ENCODE measurements at regions not wholly inside any gene's neighbourhood (a gene's known extent, or its start where the extent isn't known, plus 50 kb on each side); places are given as distances from the start of the nearest gene placed in this dataset.
"Not testable (repeated sequence)": the region's sequence is repeated elsewhere in the genome, so short reads cannot be mapped to it uniquely, and the experiment has no call there.

- Histone ChIP-seq H3K27ac (no peak overlapping the region), H3K4me1 (no peaks in the 10 kb centered on the region), H3K9me3 (no peaks in the 10 kb centered on the region), H3K27me3 (no peaks in the 10 kb centered on the region), H3K4me3 (no peak overlapping the region), H3K36me3 (no peaks in the 10 kb centered on the region)
- no peak for DNase-seq
- intact Hi-C loops (cut with DNase I), result no loop called here
- no peak for TF ChIP-seq EP300 (IDR thresholded peaks at IDR 0.05)
- no peak for TF ChIP-seq CTCF (IDR thresholded peaks at IDR 0.05)
- no peak for TF ChIP-seq POLR2AphosphoS5 (IDR thresholded peaks at IDR 0.05)
- no peak for TF ChIP-seq POLR2A (IDR thresholded peaks at IDR 0.05)
- 48 to 70% methylated on average over 6 of the region's 6 CpGs for whole genome bisulfite sequencing, 2 donors
These were observed 91.9 kb upstream of the VGLL4 start for GRCh38 chr3:11735638-11736037.

- DNase-seq; H3K4me1 ChIP-seq; intact Hi-C loops (cut with DNase I); H3K36me3 ChIP-seq; H3K27ac ChIP-seq; H3K9me3 ChIP-seq; H3K27me3 ChIP-seq; H3K4me3 ChIP-seq: not testable (repeated sequence)
- 97 to 99% methylated on average over 4 of the region's 4 CpGs for WGBS, 2 donors
These were observed 91.4 kb upstream of the VGLL4 start for GRCh38 chr3:11735111-11735510.

- TF ChIP-seq CTCF (IDR thresholded peaks at IDR 0.05) (no peak), EP300 (IDR thresholded peaks at IDR 0.05) (no peak), POLR2AphosphoS5 (IDR thresholded peaks at IDR 0.05) (no peak), POLR2A (IDR thresholded peaks at IDR 0.05) (no peak)
- WGBS, 2 donors, result 91 to 94% methylated on average over 7 of the region's 7 CpGs
- intact Hi-C loops (cut with DNase I), result no loop called here
- Histone ChIP-seq H3K4me1 (no peaks in the 10 kb centered on the region), H3K4me3 (no peak overlapping the region), H3K36me3 (no peaks in the 10 kb centered on the region), H3K27me3 (no peaks in the 10 kb centered on the region), H3K9me3 (no peaks in the 10 kb centered on the region), H3K27ac (no peak overlapping the region)
- no peak for DNase-seq
These were observed 90.2 kb upstream of the VGLL4 start for GRCh38 chr3:11733914-11734313.

- no peak overlapping the region for H3K27ac ChIP-seq
- no peaks in the 10 kb centered on the region for H3K36me3 ChIP-seq
- intact Hi-C loops (cut with DNase I), result loop anchor here (10.0 kb wide), 1 partner anchor 78 kb away; no protein-coding TSS in a partner anchor
- TF ChIP-seq EP300 (IDR thresholded peaks at IDR 0.05) (no peak), POLR2A (IDR thresholded peaks at IDR 0.05) (no peak), CTCF (IDR thresholded peaks at IDR 0.05) (no peak), POLR2AphosphoS5 (IDR thresholded peaks at IDR 0.05) (no peak)
- H3K4me3 ChIP-seq, result no peak overlapping the region
- no peaks in the 10 kb centered on the region for H3K27me3 ChIP-seq
- DNase-seq, result no peak
- no peaks in the 10 kb centered on the region for H3K4me1 ChIP-seq
- no peaks in the 10 kb centered on the region for H3K9me3 ChIP-seq
- WGBS, 2 donors, result 90 to 92% methylated on average over 2 of the region's 2 CpGs
These were observed 83.5 kb upstream of the VGLL4 start for GRCh38 chr3:11727207-11727606.

- no peak for TF ChIP-seq CTCF (IDR thresholded peaks at IDR 0.05)
- no peak for TF ChIP-seq POLR2A (IDR thresholded peaks at IDR 0.05)
- no peak for TF ChIP-seq EP300 (IDR thresholded peaks at IDR 0.05)
- TF ChIP-seq POLR2AphosphoS5 (IDR thresholded peaks at IDR 0.05), result no peak
- no peak for DNase-seq
- WGBS, 2 donors, result 89 to 92% methylated on average over 3 of the region's 3 CpGs
- Histone ChIP-seq H3K9me3 (no peaks in the 10 kb centered on the region), H3K36me3 (no peaks in the 10 kb centered on the region), H3K27ac (no peak overlapping the region), H3K4me3 (no peak overlapping the region), H3K4me1 (peaks cover 0 to under 1% (median under 1%) of the 10 kb centered on the region in 4 donors), H3K27me3 (no peaks in the 10 kb centered on the region)
- intact Hi-C loops (cut with DNase I), result loop anchor here (10.0 kb wide), 1 partner anchor 79 kb away; no protein-coding TSS in a partner anchor
These were observed 82.4 kb upstream of the VGLL4 start for GRCh38 chr3:11726146-11726545.

- intact Hi-C loops (cut with DNase I), result loop anchor here (10.0 kb wide), 1 partner anchor 80 kb away; no protein-coding TSS in a partner anchor
- not testable (repeated sequence) for H3K27ac ChIP-seq, H3K27me3 ChIP-seq, H3K4me3 ChIP-seq, H3K4me1 ChIP-seq, H3K9me3 ChIP-seq, H3K36me3 ChIP-seq, DNase-seq
- WGBS, 2 donors, result 88 to 93% methylated on average over 2 of the region's 2 CpGs
These were observed 81.6 kb upstream of the VGLL4 start for GRCh38 chr3:11725340-11725641.

Measured in sigmoid colon (tissue), 6 donors.